ENCODE measurements at regions not wholly inside any gene's neighbourhood (a gene's known extent, or its start where the extent isn't known, plus 50 kb on each side); places are given as distances from the start of the nearest gene placed in this dataset.
"Not testable (repeated sequence)": the region's sequence is repeated elsewhere in the genome, so short reads cannot be mapped to it uniquely, and the experiment has no call there.

GRCh38 chr3:71984843-71985613, 200.1 kb upstream of the PROK2 start:
- H3K4me1 ChIP-seq: no peaks in the 10 kb centered on the region
- H3K27me3 ChIP-seq: no peaks in the 10 kb centered on the region
- no peaks in the 10 kb centered on the region for H3K9me3 ChIP-seq
- TF ChIP-seq CTCF (IDR thresholded peaks at IDR 0.05): no peak
- no peak overlapping the region for H3K27ac ChIP-seq
- no peak for DNase-seq (ENCODE audit: low spot score)
- no peaks in the 10 kb centered on the region for H3K36me3 ChIP-seq
- no peak overlapping the region for H3K4me3 ChIP-seq

DNA sequence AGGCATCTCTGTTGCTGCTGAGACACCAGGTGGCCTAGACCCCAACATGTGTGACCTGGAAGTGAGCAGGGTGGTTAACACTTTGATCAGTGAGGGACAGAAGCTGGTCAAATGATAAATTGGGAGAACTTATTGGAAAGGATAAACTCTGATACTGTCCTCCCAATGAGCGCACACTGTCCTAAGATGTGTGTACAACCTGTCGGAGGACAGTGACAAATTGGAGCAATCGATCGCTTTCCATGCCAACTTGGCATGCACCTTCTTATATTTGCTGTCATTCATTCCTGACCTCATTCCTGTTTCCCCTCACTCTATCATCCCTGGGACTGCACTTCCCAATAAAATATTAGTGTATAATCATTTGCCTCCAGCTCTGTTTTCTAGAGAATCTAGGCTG, 198.7 kb upstream of the PROK2 start:
- H3K36me3 ChIP-seq: no peaks in the 10 kb centered on the region
- H3K4me3 ChIP-seq: no peak overlapping the region
- H3K27me3 ChIP-seq: no peaks in the 10 kb centered on the region
- TF ChIP-seq CTCF (IDR thresholded peaks at IDR 0.05): no peak
- no peaks in the 10 kb centered on the region for H3K9me3 ChIP-seq
- DNase-seq (ENCODE audit: low spot score): no peak
- no peaks in the 10 kb centered on the region for H3K4me1 ChIP-seq
- H3K27ac ChIP-seq: no peak overlapping the region

- not testable (repeated sequence) for H3K27ac ChIP-seq; DNase-seq (ENCODE audit: low spot score); H3K27me3 ChIP-seq; H3K4me3 ChIP-seq; H3K4me1 ChIP-seq; H3K36me3 ChIP-seq; H3K9me3 ChIP-seq
Observed at GRCh38 chr3:71982506-71983258, 197.7 kb upstream of the PROK2 start.

- Histone ChIP-seq H3K36me3 (no peaks in the 10 kb centered on the region), H3K27ac (no peak overlapping the region), H3K4me3 (no peak overlapping the region), H3K9me3 (no peaks in the 10 kb centered on the region), H3K27me3 (no peaks in the 10 kb centered on the region), H3K4me1 (no peaks in the 10 kb centered on the region)
- no peak for TF ChIP-seq CTCF (IDR thresholded peaks at IDR 0.05)
- DNase-seq (ENCODE audit: low spot score): no peak
Observed at GRCh38 chr3:71979175-71979574, 194.2 kb upstream of the PROK2 start.

DNA sequence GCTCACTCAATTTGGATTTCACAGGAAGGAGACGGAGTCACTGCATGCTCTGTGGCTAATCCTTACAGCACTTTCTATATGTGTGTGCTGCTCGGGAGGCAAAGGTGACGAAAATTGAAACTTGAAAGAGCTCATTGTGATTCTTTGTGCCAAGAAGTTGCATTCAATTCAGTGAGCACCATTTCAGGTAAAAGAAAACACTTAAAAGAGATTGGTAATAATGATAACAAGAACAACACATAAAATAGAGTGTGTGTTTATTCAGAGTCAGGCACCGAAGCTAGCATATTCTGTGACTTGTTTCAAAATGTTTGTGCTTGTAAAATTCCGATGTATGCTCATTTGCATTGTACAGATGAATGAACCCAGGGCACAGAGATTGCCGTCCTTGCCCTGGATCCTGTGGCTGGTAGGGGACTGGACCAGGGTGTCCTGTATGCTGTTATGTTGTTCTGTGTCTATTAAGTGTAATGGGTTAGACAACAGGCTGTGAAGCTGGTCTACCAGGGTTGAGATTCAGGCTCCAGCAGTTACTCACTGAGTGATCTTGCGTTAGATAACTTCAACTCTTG, 193.3 kb upstream of the PROK2 start:
- Histone ChIP-seq H3K9me3 (no peaks in the 10 kb centered on the region), H3K27ac (no peak overlapping the region), H3K4me3 (no peak overlapping the region), H3K27me3 (no peaks in the 10 kb centered on the region), H3K36me3 (no peaks in the 10 kb centered on the region), H3K4me1 (no peaks in the 10 kb centered on the region)
- no peak for TF ChIP-seq CTCF (IDR thresholded peaks at IDR 0.05)
- no peak for DNase-seq (ENCODE audit: low spot score)

DNA sequence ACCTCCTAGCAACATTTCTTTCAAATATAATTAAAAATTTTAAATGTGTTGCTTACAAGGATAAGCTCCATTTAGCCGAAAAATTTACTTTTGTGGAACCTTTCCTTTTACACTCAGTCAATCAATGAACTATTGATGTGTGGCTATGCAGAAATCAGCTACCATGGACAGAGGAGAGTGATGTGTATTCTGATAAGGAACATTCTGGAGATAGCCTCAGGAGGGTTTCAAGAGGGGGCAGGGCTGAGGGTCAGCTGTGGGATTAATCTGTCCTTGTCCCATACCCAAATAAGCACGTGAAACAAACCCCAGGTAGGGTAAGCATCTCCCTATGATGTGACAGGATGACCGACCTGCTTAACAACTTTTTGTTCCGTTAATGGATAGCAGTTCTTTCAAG, 192.6 kb upstream of the PROK2 start:
- H3K9me3 ChIP-seq: no peaks in the 10 kb centered on the region
- H3K4me1 ChIP-seq: no peaks in the 10 kb centered on the region
- DNase-seq (ENCODE audit: low spot score): no peak
- H3K36me3 ChIP-seq: no peaks in the 10 kb centered on the region
- no peak overlapping the region for H3K27ac ChIP-seq
- no peak for TF ChIP-seq CTCF (IDR thresholded peaks at IDR 0.05)
- H3K4me3 ChIP-seq: no peak overlapping the region
- no peaks in the 10 kb centered on the region for H3K27me3 ChIP-seq

Measured in right atrium auricular region (tissue), 2 donors.